Uterus (tissue), 2 donors: ENCODE measurements at regions not wholly inside any gene's neighbourhood (a gene's known extent, or its start where the extent isn't known, plus 50 kb on each side); places are given as distances from the start of the nearest gene placed in this dataset.

Experiments
- POLR2A ChIP-seq, 2 donors: fragments of 450-650 bp; IDR thresholded peaks; one replicate each; pipeline ENCODE4 v1.6.1; 2016; ENCODE audit warnings: antibody characterized with exemption in 2 of 2, mild to moderate bottlenecking in 1 of 2, moderate library complexity in 1 of 2
- TF ChIP-seq, protein P1 (sequence below), 4 experiments: fragments of 200-600 bp in 2 of 4; fragments of 450-650 bp in 2 of 4; sonication (generic) in 2 of 4; IDR thresholded peaks; one replicate each; pipeline ENCODE4 v1.5.1; 2016 to 2019; ENCODE audit warnings: antibody characterized with exemption in 4 of 4, mild to moderate bottlenecking in 2 of 4, moderate library complexity in 1 of 4

DNA sequence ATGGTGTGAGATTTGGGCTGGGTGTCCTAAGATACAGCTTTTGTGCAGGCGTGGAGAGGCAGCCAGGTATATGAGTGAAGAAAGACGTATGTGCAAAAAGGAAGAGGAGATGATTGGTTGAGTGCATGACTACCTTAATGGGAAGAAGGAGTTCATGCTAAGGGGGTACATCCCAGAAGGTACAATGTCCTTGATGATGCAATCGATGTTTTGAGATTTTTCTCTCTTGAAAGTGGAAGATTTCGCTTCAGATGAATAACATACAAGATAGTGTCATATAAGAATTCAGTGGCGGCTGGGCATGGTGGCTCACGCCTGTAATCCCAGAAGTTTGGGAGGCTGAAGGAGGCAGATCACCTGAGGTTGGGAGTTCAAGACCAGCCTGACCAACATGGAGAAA is 357.1 kb downstream of the KLF12 start:
- TF ChIP-seq, protein P1, sequence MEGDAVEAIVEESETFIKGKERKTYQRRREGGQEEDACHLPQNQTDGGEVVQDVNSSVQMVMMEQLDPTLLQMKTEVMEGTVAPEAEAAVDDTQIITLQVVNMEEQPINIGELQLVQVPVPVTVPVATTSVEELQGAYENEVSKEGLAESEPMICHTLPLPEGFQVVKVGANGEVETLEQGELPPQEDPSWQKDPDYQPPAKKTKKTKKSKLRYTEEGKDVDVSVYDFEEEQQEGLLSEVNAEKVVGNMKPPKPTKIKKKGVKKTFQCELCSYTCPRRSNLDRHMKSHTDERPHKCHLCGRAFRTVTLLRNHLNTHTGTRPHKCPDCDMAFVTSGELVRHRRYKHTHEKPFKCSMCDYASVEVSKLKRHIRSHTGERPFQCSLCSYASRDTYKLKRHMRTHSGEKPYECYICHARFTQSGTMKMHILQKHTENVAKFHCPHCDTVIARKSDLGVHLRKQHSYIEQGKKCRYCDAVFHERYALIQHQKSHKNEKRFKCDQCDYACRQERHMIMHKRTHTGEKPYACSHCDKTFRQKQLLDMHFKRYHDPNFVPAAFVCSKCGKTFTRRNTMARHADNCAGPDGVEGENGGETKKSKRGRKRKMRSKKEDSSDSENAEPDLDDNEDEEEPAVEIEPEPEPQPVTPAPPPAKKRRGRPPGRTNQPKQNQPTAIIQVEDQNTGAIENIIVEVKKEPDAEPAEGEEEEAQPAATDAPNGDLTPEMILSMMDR (IDR thresholded peaks at IDR 0.05) = no peak
- no peak for TF ChIP-seq POLR2A (IDR thresholded peaks at IDR 0.05)
